22Rv1 (cell line): ENCODE measurements at regions not wholly inside any gene's neighbourhood (a gene's known extent, or its start where the extent isn't known, plus 50 kb on each side); places are given as distances from the start of the nearest gene placed in this dataset.

Experiments
- CTCF ChIP-seq: fragments of 450-650 bp; IDR thresholded peaks from 2 replicates; pipeline ENCODE4 v1.5.1; 2017; ENCODE audit warnings: mild to moderate bottlenecking
- ZFX ChIP-seq: fragments of 450-650 bp; IDR thresholded peaks from 2 replicates; pipeline ENCODE4 v1.6.1; 2017; ENCODE audit warnings: antibody characterized with exemption, borderline replicate concordance

- TF ChIP-seq CTCF, result no peak
- TF ChIP-seq ZFX, result no peak
Observed at GRCh38 chr2:106012591-106013347, 181.3 kb downstream of the UXS1 start.
